ENCODE measurements at regions not wholly inside any gene's neighbourhood (a gene's known extent, or its start where the extent isn't known, plus 50 kb on each side); places are given as distances from the start of the nearest gene placed in this dataset.
A peak's percentile ranks its signal among the peaks of the same experiment; 100 is the strongest.

DNA sequence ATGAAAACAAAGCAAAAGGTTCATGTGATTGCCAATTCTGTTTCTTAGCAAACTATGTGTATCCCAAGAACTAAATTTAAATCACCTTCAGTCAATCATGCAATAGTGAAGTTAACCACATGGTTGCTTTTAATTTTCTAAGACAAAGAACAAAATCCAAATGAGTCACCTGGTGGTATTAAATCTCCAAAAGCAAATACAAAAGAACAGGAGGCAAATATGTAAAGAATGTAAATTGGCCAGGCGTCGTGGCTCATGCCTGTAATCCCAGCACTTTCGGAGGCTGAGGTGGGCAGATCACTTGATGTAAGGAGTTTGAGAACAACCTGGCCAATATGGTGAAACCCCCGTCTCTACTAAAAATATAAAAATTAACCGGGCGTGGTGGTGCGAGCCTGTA, 54.2 kb upstream of the PIK3R4 start:
- ATAC-seq (ENCODE audit: low FRiP score in 2 of 2) (no peak), DNase-seq (no peak)
- whole genome bisulfite sequencing, 2 donors: 78 to 85% methylated on average over 7 of the region's 7 CpGs
- H3K27me3 ChIP-seq: no peaks in the 10 kb centered on the region
- no peak overlapping the region for H3K27ac ChIP-seq
- H3K4me3 ChIP-seq: no peak overlapping the region
- no peaks in the 10 kb centered on the region for H3K36me3 ChIP-seq
- no peak for TF ChIP-seq POLR2AphosphoS5 (IDR thresholded peaks at IDR 0.05)
- TF ChIP-seq POLR2A (IDR thresholded peaks at IDR 0.05): no peak
- TF ChIP-seq, protein P1, sequence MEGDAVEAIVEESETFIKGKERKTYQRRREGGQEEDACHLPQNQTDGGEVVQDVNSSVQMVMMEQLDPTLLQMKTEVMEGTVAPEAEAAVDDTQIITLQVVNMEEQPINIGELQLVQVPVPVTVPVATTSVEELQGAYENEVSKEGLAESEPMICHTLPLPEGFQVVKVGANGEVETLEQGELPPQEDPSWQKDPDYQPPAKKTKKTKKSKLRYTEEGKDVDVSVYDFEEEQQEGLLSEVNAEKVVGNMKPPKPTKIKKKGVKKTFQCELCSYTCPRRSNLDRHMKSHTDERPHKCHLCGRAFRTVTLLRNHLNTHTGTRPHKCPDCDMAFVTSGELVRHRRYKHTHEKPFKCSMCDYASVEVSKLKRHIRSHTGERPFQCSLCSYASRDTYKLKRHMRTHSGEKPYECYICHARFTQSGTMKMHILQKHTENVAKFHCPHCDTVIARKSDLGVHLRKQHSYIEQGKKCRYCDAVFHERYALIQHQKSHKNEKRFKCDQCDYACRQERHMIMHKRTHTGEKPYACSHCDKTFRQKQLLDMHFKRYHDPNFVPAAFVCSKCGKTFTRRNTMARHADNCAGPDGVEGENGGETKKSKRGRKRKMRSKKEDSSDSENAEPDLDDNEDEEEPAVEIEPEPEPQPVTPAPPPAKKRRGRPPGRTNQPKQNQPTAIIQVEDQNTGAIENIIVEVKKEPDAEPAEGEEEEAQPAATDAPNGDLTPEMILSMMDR (IDR thresholded peaks at IDR 0.05): no peak
- no peaks in the 10 kb centered on the region for H3K4me1 ChIP-seq
- no peaks in the 10 kb centered on the region for H3K9me3 ChIP-seq

DNA sequence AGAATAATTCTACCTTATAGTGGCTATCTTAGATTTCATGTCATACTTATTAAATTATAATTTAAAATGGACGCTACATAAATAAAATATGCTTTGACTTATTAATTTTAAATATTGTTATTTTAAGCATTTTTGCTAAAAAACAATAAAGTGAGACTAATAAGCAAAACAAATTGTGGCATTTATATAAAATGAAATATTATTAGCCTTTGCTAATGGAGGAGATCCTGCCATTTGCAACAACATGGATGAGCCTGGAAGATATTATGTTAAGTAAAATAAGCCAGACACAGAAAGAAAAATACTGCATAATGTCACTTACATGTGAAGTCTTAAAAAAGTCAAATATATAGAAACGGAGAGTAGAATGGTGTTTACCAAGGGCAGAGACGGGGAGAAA, 54.8 kb upstream of the PIK3R4 start:
- H3K36me3 ChIP-seq: no peaks in the 10 kb centered on the region
- no peaks in the 10 kb centered on the region for H3K9me3 ChIP-seq
- no peaks in the 10 kb centered on the region for H3K27me3 ChIP-seq
- H3K4me3 ChIP-seq: no peak overlapping the region
- TF ChIP-seq, protein P1 (IDR thresholded peaks at IDR 0.05): no peak
- TF ChIP-seq EP300 (IDR thresholded peaks at IDR 0.05): no peak
- no peak for TF ChIP-seq POLR2A (IDR thresholded peaks at IDR 0.05)
- TF ChIP-seq POLR2AphosphoS5 (IDR thresholded peaks at IDR 0.05): no peak
- H3K4me1 ChIP-seq: no peaks in the 10 kb centered on the region
- WGBS, 2 donors: 91 to 93% methylated on average over 3 of the region's 3 CpGs
- no peak for ATAC-seq (ENCODE audit: low FRiP score in 2 of 2)
- DNase-seq: no peak
- H3K27ac ChIP-seq: no peak overlapping the region

GRCh38 chr3:130811557-130811956, 64.9 kb upstream of the PIK3R4 start:
- TF ChIP-seq EP300 (IDR thresholded peaks at IDR 0.05) (no peak), POLR2A (IDR thresholded peaks at IDR 0.05) (no peak), POLR2AphosphoS5 (IDR thresholded peaks at IDR 0.05) (no peak)
- TF ChIP-seq, protein P1 (IDR thresholded peaks at IDR 0.05): no peak
- Histone ChIP-seq H3K27ac (no peak overlapping the region), H3K4me1 (no peaks in the 10 kb centered on the region), H3K27me3 (no peaks in the 10 kb centered on the region), H3K9me3 (no peaks in the 10 kb centered on the region), H3K4me3 (no peak overlapping the region), H3K36me3 (no peaks in the 10 kb centered on the region)
- ATAC-seq (ENCODE audit: low FRiP score in 2 of 2) (no peak), DNase-seq (no peak)
- 62 to 75% methylated on average over 2 of the region's 2 CpGs for WGBS, 2 donors

DNA sequence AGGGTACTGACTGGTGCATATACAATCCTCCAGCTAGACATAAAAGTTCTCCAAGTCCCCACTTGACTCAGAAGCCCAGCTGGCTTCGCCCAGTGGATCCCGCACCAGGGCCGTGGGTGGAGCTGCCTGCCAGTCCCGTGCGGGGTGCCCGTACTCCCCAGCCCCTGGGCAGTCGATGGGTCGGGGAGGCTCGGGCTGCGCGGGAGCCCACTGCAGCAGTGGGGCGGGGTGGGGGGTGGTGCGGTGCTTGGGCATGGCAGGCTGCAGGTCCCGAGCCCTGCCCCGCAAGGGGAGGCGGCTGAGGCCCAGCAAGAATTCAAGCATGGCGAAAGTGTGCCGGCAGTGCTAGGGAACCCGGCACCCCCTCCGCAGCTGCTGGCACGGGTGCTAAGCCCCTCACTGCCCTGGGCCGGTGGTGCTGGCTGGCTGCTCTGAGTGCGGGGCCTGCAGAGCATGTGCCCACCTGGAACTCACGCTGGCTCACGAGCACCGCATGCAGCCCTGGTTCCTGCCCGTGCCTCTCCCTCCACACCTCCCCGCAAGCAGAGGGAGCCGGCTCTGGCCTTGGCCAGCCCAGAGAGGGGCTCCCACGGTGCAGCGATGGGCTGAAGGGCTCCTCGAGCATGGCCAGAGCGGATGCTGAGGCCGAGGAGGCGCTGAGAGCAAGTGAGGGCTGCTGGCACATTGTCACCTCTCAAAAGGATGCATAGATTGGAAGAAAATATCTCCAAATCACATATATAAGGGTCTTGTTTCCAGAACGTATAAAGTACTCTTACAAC, 68.3 kb upstream of the PIK3R4 start:
- H3K27ac ChIP-seq: no peak overlapping the region
- H3K36me3 ChIP-seq: no peaks in the 10 kb centered on the region
- H3K9me3 ChIP-seq: no peaks in the 10 kb centered on the region
- TF ChIP-seq POLR2A (IDR thresholded peaks at IDR 0.05): no peak
- TF ChIP-seq POLR2AphosphoS5 (IDR thresholded peaks at IDR 0.05): no peak
- TF ChIP-seq, protein P1 (IDR thresholded peaks at IDR 0.05): no peak
- TF ChIP-seq EP300 (IDR thresholded peaks at IDR 0.05): no peak
- no peaks in the 10 kb centered on the region for H3K27me3 ChIP-seq
- no peak overlapping the region for H3K4me3 ChIP-seq
- WGBS, 2 donors: 93 to 95% methylated on average over 19 to 26 of the region's 36 CpGs
- ATAC-seq (ENCODE audit: low FRiP score in 2 of 2): peak in 1 of 2 donors; percentile 57
- H3K4me1 ChIP-seq: no peaks in the 10 kb centered on the region
- peak in 1 of 2 donors; percentile 76 for DNase-seq

Data from upper lobe of left lung (tissue), 6 donors.